ENCODE measurements at regions not wholly inside any gene's neighbourhood (a gene's known extent, or its start where the extent isn't known, plus 50 kb on each side); places are given as distances from the start of the nearest gene placed in this dataset.
A peak's percentile ranks its signal among the peaks of the same experiment; 100 is the strongest.
"Not testable (repeated sequence)": the region's sequence is repeated elsewhere in the genome, so short reads cannot be mapped to it uniquely, and the experiment has no call there.

GRCh38 chr9:107584944-107585343 is 95.4 kb upstream of the KLF4 start:
- no peaks in the 10 kb centered on the region for H4K20me1 ChIP-seq
- no peak overlapping the region for H3K4me2 ChIP-seq
- H3K9ac ChIP-seq, result no peak overlapping the region
- no peak for TF ChIP-seq Cebpa-rat (IDR thresholded peaks at IDR 0.05)
- no peaks in the 10 kb centered on the region for H3K9me3 ChIP-seq (replicated peaks in 1 of 11)
- H3K4me3 ChIP-seq, result no peak overlapping the region
- H3K36me3 ChIP-seq, result no peaks in the 10 kb centered on the region
- H3K27me3 ChIP-seq, result no peaks in the 10 kb centered on the region
- H3K27ac ChIP-seq, result no peak overlapping the region
- H3K4me1 ChIP-seq, result peaks cover 7 to 24% (median 12%) of the 10 kb centered on the region in 10 experiments; a peak in 19 of 20 replicates

- Histone ChIP-seq H3K9me3 (replicated peaks in 1 of 11) (no peaks in the 10 kb centered on the region), H3K9ac (no peak overlapping the region), H3K4me2 (no peak overlapping the region), H3K27ac (no peak overlapping the region), H4K20me1 (no peaks in the 10 kb centered on the region), H3K4me3 (no peak overlapping the region), H3K36me3 (no peaks in the 10 kb centered on the region), H3K4me1 (peaks cover 7 to 24% (median 12%) of the 10 kb centered on the region in 10 experiments; a peak in 19 of 20 replicates), H3K27me3 (no peaks in the 10 kb centered on the region)
- TF ChIP-seq Cebpa-rat (IDR thresholded peaks at IDR 0.05), result no peak
Measured at GRCh38 chr9:107584186-107584585, 94.6 kb upstream of the KLF4 start.

- no peak for TF ChIP-seq Cebpa-rat (IDR thresholded peaks at IDR 0.05)
Measured at GRCh38 chr9:107577140-107577776, 87.7 kb upstream of the KLF4 start.

GRCh38 chr9:107571148-107571547 is 81.6 kb upstream of the KLF4 start:
- no peaks in the 10 kb centered on the region for H3K27me3 ChIP-seq
- no peak overlapping the region for H3K4me2 ChIP-seq
- H3K4me3 ChIP-seq, result no peak overlapping the region
- no peaks in the 10 kb centered on the region for H4K20me1 ChIP-seq
- no peaks in the 10 kb centered on the region for H3K36me3 ChIP-seq
- H3K4me1 ChIP-seq, result peaks cover 2 to 16% (median 12%) of the 10 kb centered on the region in 10 experiments; a peak in 16 of 20 replicates
- H3K9ac ChIP-seq, result no peak overlapping the region
- no peak overlapping the region for H3K27ac ChIP-seq
- TF ChIP-seq Cebpa-rat (IDR thresholded peaks at IDR 0.05), result no peak
- no peaks in the 10 kb centered on the region for H3K9me3 ChIP-seq (replicated peaks in 1 of 11)

More at GRCh38 chr9:107577140-107577776, 87.7 kb upstream of the KLF4 start:
- Histone ChIP-seq H3K4me2 (peak overlapping the region; percentile 12 to 57 (median 33); a peak in 18 of 22 replicates), H3K9ac (no peak overlapping the region), H3K4me3 (no peak overlapping the region), H3K9me3 (replicated peaks in 1 of 11) (no peaks in the 10 kb centered on the region), H3K27ac (no peak overlapping the region), H3K4me1 (peaks cover 9 to 20% (median 15%) of the 10 kb centered on the region in 10 experiments; a peak in 17 of 20 replicates), H4K20me1 (no peaks in the 10 kb centered on the region), H3K27me3 (no peaks in the 10 kb centered on the region), H3K36me3 (no peaks in the 10 kb centered on the region)

- H3K36me3 ChIP-seq, result no peaks in the 10 kb centered on the region
- H3K4me1 ChIP-seq, result peaks cover 0 to 17% (median 12%) of the 10 kb centered on the region in 10 experiments; a peak in 18 of 20 replicates
- no peaks in the 10 kb centered on the region for H3K27me3 ChIP-seq
- H3K27ac ChIP-seq, result no peak overlapping the region
- no peak overlapping the region for H3K4me2 ChIP-seq
- H3K9me3 ChIP-seq (replicated peaks in 1 of 11), result no peaks in the 10 kb centered on the region
- H3K4me3 ChIP-seq, result no peak overlapping the region
- no peak for TF ChIP-seq Cebpa-rat (IDR thresholded peaks at IDR 0.05)
- H4K20me1 ChIP-seq, result no peaks in the 10 kb centered on the region
- H3K9ac ChIP-seq, result no peak overlapping the region
Measured at GRCh38 chr9:107569174-107569573, 79.6 kb upstream of the KLF4 start.

- H3K4me2 ChIP-seq; H3K36me3 ChIP-seq; H3K9me3 ChIP-seq (replicated peaks in 1 of 11); H3K27ac ChIP-seq; H3K9ac ChIP-seq; H3K4me3 ChIP-seq; H4K20me1 ChIP-seq; H3K27me3 ChIP-seq: not testable (repeated sequence)
- peaks cover 2 to 17% (median 12%) of the 10 kb centered on the region in 10 experiments for H3K4me1 ChIP-seq
Measured at GRCh38 chr9:107568406-107568805, 78.8 kb upstream of the KLF4 start.

- Histone ChIP-seq H3K36me3 (no peaks in the 10 kb centered on the region), H3K4me2 (no peak overlapping the region; a peak in 1 of 22 replicates), H3K4me1 (peaks cover 10 to 20% (median 13%) of the 10 kb centered on the region in 10 experiments), H4K20me1 (no peaks in the 10 kb centered on the region), H3K27ac (no peak overlapping the region), H3K4me3 (no peak overlapping the region), H3K9ac (no peak overlapping the region), H3K27me3 (no peaks in the 10 kb centered on the region), H3K9me3 (replicated peaks in 1 of 11) (no peaks in the 10 kb centered on the region)
- TF ChIP-seq Cebpa-rat (IDR thresholded peaks at IDR 0.05), result no peak
Measured at GRCh38 chr9:107567462-107567861, 77.9 kb upstream of the KLF4 start.

- peak overlapping the region in 8 of 11 experiments; percentile 19 to 67 (median 42); a peak in 17 of 22 replicates for H3K4me2 ChIP-seq
- no peak for TF ChIP-seq Cebpa-rat (IDR thresholded peaks at IDR 0.05)
Measured at GRCh38 chr9:107566611-107567061, 77.1 kb upstream of the KLF4 start.

GRCh38 chr9:107562798-107563197 is 73.2 kb upstream of the KLF4 start:
- no peak for TF ChIP-seq Cebpa-rat (IDR thresholded peaks at IDR 0.05)
- Histone ChIP-seq H3K4me1 (peaks cover 10 to 24% (median 14%) of the 10 kb centered on the region in 10 experiments), H3K4me2 (peak overlapping the region in 3 of 11 experiments; percentile 8 to 43 (median 35); a peak in 4 of 22 replicates), H3K9ac (peak overlapping the region in 1 of 11 experiments; percentile 45; a peak in 1 of 22 replicates), H4K20me1 (no peaks in the 10 kb centered on the region), H3K4me3 (no peak overlapping the region), H3K27ac (no peak overlapping the region), H3K27me3 (no peaks in the 10 kb centered on the region), H3K9me3 (replicated peaks in 1 of 11) (no peaks in the 10 kb centered on the region), H3K36me3 (no peaks in the 10 kb centered on the region)

More at GRCh38 chr9:107566611-107567061, 77.1 kb upstream of the KLF4 start:
- Histone ChIP-seq H3K4me1 (peaks cover 10 to 24% (median 14%) of the 10 kb centered on the region in 10 experiments), H3K9ac (0 out of 22 replicates have a peak overlapping the region, but pooled peaks of 1 of the 11 experiments have one; percentile 11), H3K4me3 (no peak overlapping the region), H4K20me1 (no peaks in the 10 kb centered on the region), H3K27me3 (no peaks in the 10 kb centered on the region), H3K36me3 (no peaks in the 10 kb centered on the region), H3K9me3 (replicated peaks in 1 of 11) (no peaks in the 10 kb centered on the region), H3K27ac (no peak overlapping the region)

Data from BLaER1 treated with 17β-estradiol and CSF1 and Interleukin-3, amounts not matched to agents 10 nM and 100 nM (cell line).